Stimulated activated CD8-positive, alpha-beta memory T cell treated with anti-CD3 and anti-CD28 coated beads, Interleukin-15, amount 100 ng/mL, for 48 hours (primary cell): ENCODE measurements at regions not wholly inside any gene's neighbourhood (a gene's known extent, or its start where the extent isn't known, plus 50 kb on each side); places are given as distances from the start of the nearest gene placed in this dataset.
"Not testable (repeated sequence)": the region's sequence is repeated elsewhere in the genome, so short reads cannot be mapped to it uniquely, and the experiment has no call there.

Experiments
- DNase-seq, 2 donors: peaks; one replicate each; pipeline ENCODE4 v3.0.0-alpha.2; 2020; ENCODE audit warnings: low read depth in 2 of 2

DNA sequence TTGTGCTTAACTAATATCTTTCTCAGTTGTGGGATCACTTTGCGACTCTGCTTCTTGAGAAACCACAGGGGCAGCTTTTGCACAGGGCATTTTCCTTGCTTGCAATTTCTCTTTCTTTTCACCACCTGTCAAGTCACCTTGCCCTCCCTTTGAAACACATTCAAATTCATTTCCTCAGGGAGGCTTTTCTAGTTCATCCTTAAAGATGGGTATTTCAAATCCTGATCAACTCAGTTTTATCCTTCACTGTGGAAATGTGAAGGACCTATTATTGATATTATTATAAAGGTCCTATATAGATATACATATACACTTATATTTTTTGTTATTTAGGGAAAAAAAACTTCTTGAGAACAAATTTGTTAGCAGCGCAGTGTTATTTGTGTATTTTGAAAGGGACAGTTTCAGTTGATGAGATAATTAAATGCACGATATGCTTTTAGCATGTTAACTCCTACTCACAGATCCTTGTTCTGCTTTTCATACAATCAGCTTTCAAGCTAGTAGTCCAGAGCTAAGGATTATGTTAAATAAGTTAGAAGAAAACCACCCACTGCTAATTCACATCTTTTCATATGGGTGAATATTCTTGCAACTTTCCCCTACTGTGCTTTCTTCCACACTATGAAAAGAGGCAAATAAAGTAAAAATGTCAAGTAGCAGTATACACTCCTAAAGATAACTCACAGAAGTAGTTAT lies 501.4 kb upstream of the RGS6 start:
- no peak for DNase-seq

DNA sequence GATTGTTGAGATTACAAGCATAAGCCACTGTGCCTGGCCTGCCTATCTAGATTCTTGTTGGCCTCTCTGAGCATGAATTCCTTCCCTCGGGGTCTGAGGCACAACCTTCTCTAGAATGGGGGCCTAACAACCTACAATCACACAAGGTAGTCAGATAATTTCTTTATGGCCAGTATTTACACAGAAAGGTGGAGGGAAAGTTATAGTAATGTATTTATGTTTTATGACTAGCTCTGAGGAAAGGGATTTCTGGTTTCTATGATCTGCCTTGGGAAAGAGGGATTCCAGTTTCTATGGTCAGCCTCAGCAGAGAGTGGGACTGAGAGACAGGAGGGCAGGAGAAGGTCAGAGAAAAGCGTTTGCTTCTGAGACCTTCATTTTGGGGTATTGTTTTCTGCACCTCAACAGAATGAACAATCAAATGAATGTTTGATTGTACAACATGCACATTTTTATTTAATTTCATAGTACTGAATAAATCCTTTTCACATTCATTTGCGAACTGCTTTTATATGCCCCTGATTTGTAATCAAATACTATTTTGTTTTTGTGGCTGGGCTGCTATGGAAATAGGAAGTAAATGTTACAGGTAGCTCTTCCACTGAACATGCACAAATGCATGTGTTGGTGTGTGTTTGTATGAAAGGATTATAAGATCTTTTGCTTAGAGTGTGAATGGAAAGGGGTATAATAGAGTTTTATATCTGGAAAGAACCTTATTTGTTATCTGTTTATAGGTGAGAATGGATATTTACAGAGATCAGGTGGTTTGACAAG lies 499.7 kb upstream of the RGS6 start:
- DNase-seq: no peak

DNA sequence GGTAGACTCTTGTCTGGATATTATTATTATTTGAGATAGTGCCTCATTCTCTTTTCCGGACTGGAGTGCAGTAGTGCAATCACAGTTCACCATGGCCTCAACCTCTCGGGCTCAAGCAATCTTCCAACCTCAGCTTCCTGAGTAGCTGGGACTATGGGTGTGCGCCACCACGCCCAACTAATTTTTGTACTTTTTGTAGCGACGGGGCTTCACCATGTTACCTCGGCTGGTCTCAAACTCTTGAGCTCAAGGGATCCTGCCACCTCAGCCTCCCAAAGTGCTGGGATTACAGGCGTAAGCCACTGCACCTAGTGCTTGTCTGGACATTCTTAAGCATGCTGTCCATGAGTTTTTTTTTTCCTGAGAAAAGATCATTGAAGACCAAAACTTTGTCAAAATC lies 498.9 kb upstream of the RGS6 start:
- no peak for DNase-seq

DNA sequence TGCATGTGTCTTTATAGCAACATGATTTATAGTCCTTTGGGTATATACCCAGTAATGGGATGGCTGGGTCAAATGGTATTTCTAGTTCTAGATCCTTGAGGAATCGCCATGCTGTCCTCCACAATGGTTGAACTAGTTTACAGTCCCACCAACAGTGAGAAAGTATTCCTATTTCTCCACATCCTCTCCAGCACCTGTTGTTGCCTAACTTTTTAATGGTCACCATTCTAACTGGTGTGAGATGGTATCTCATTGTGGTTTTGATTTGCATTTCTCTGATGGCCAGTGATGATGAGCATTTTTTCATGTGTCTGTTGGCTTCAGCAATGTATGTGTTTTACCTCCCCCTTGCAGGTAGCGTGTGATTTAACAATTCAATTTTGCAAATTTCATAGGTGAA lies 496.6 kb upstream of the RGS6 start:
- DNase-seq: not testable (repeated sequence)

DNA sequence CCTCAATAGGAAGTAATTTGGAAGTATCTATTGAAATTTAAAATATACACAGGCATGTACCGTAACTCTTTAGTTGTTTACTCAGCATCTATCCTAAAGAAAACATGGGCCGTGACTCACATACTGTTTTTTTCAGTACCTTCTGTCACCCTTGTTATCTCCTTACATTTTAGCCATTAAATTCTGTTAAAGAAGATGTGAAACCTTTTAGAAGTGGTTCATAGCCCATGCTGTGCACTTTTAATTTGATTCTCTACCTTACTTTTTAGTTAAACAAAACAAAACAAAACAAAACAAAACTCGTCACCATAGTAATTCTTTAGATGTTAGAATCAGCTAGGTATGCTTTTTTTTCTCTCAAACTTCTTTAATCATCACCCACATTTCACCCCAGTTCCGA lies 494.4 kb upstream of the RGS6 start:
- no peak for DNase-seq

DNA sequence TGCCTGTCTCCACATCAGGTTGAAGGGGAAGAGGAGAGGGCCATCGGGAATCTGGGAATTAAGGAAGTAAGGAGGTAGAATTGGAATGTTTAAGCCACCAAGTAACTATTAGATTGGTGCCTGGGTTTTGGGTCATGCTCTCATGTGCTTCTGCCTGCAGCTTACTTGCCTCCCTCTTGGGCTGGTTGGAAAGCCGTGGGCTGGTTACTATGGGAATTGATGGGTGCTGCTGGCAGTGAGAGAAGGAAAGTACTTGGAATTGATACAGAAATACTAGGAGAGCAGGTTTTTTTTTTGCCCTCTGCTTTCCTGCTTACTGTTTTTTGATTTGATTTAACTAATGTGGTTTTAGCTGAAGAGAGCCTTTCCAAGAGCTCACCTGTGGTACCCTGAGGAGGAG lies 493.5 kb upstream of the RGS6 start:
- no peak for DNase-seq

DNA sequence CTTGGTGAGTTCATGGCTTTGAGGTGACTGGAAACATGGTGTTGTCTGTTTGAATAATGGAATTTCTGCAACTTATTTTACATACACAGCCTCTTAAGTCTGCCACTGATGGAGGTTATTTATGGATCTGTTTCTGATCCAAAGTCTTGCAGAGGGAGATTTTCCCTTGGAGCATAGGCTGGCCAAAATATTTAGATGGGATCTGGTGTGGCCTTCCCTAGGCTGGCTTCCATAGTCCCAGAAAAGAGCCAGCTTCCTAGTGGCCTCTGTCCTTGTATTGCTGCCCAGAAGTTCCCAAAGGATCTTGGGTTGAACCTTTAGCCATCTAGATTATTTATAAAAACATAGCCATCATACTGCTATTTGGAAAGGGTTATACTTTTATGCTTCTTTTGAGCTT lies 491.1 kb upstream of the RGS6 start:
- no peak for DNase-seq

DNA sequence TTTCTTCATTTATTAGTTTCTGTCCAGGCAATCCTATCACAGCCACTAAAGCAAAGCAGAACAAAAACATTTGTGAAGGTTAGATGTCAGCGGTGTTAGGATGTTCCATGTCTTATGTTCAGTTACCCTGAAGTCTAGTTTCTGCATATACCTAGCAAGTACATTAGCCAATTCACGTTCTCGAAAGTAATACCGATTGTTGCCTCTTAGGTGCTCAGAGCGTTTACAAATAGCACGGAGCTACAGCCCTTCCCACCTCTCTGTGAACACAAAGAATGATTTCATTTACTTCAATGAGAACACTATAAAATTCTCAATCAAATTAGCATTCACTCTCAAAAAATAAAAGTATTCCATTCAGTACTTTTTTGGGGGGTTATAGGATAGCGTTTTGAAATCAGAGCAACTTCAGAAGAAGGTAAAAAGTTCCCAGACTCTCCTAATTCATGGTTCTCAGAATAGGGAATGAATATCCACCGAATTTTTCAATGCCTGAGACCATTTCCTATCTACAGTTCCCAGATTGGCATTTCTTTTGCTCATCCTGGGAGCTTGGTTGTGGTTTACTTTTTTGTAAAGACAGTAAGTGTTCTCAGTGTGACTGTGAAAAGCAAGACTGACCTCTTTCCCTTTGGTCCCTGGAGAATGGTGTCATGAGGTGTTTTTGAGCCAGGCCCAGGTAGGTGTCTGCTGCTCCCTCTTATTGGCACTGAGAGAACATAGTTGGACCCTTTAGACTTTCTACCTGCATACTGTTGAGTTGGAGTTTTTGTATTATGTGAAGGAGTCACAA lies 488.0 kb upstream of the RGS6 start:
- DNase-seq: no peak

DNA sequence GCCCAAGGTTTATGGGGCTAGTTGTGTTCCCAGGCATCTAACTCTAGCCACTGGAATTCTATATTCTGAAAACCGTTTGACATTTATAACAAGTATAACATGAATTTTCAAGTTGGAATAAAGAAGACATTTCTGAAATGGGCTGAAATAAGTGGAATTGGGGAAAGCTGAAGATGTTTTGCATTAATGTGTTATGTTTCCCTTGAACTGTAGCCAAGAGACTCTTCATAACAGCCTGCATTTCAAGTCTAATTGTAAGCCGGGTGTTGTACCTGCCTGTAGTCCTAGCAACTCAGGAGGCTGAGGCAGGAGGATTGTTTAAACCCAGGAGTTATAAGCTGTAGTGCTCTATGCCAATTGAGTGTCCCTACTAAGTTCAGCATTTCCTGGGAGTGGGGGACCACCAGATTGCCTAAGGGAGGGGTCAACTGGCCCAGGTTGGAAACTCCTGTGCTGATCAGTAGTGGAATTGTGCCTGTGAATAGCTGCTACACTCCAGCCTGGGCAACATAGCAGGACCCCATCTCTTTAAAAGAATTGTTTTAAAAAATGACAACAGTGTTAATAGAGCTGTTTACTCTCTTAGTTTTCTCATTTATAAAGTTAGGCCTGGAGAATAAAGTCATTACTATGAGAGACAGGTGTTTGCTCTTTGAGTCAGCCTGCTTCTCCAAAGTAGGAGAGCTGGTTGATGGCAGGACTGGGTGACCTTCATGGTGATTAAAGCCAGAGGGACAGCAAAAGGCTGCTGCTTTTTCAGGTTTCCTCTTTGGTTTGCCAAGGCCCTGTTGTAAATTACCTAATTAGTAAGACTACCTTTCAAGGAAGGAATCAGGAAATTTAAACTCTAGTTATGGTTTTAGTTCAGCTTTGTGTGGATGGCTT lies 483.6 kb upstream of the RGS6 start:
- no peak for DNase-seq

DNA sequence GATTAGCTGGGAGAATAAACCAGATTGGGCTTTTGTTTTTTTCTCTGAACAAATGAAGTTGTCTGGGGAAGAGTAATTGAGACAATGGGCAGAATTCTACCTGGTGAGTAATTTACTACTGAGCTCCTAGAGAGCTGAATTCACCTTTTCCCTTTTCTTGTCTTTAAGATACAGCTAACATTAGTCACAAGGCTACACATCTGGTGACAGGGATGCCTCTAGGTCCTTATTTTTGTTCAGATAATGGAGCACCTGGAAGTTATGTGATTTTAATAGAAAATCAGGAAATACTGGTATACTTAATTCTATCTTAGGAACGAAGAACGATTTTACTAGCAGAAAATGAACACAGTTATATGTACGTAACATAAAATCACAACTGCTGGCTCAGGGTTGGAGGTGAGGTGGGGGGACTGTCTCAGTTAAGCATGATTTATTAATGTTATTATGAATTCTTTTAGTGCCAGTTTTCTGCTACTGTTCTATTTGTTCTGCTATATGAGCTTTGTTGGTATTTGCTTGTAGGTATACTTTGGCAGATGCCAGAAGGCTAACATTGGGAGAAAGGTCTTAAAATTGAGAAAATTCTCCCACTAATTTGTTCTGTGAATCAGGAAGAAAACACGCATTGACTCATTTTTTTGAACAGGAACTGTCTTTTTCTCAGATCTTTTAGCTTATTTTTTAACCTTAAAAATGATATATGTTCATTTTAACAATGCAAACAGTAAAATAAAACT lies 482.7 kb upstream of the RGS6 start:
- DNase-seq: no peak

DNA sequence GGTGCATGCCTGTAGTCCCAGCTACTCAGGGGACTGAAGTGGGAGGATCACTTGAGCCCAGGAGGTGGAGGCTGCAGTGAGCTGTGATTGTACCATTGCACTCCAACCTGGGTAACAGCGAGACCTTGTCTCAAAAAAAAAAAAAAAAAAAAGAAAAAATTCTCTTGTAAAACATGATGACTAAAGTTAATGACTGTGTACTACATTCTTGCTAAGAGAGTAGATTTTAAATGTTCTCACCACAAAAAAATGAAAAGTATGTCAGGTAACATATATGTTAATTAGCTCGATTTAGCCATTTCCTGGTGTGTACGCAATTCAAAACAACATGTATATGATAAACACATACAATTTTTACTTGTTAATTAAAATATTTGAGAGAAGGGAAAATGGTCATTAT lies 480.7 kb upstream of the RGS6 start:
- DNase-seq: no peak

DNA sequence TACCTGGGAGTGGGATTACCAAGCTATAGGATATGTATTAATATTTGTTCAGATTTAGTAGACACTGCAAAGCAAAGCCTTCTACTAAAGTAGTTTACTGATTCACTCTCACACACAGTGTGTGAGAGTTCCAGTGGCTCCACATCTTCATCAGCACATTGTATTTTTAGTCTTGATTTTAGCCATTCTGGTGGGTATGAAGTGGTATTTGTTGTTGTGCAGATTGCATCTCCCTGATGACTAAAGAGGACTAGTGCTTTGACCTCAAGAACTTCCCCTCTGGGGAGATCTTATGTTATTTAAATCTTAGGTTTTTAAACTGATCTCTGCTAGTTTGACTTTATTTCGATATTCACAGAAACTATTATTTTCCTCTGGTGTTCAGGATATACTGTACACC lies 479.7 kb upstream of the RGS6 start:
- no peak for DNase-seq

DNA sequence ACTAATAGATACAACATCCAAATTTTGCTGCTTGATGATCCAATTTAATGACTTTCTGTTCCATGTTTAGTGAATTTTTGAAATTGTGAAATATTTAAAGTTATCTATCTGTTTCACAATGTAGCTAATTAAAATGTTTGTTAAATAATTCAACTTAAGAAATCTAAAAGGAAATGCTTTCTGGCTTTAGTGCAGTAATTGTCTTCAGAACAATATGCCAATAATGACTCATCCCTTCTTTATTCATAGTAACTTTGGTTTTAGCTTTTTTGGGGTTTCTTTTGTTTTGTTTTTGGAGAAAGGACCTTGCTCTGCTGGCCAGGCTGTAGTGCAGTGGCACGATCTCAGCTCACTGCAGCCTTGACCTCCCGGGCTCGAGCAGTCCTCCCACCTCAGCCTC lies 479.2 kb upstream of the RGS6 start:
- no peak for DNase-seq

DNA sequence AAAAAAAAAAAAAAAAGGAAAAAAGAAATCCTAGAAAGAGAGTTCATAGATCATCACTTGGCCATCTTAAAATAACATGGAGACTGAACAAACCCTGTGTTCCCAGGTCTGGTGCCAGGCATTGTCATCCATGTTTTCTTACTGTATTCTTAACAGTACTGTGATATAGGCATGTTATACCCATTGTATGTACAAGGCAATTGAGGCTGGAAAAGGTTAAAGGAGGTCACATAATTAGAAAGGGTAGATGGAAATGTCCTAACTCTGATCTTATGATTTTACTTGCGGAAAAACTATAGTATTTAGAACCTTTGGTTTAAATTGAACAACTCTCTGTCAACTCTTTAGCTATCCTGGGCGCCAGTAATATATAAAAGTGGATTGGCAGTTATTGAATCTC lies 478.2 kb upstream of the RGS6 start:
- no peak for DNase-seq

DNA sequence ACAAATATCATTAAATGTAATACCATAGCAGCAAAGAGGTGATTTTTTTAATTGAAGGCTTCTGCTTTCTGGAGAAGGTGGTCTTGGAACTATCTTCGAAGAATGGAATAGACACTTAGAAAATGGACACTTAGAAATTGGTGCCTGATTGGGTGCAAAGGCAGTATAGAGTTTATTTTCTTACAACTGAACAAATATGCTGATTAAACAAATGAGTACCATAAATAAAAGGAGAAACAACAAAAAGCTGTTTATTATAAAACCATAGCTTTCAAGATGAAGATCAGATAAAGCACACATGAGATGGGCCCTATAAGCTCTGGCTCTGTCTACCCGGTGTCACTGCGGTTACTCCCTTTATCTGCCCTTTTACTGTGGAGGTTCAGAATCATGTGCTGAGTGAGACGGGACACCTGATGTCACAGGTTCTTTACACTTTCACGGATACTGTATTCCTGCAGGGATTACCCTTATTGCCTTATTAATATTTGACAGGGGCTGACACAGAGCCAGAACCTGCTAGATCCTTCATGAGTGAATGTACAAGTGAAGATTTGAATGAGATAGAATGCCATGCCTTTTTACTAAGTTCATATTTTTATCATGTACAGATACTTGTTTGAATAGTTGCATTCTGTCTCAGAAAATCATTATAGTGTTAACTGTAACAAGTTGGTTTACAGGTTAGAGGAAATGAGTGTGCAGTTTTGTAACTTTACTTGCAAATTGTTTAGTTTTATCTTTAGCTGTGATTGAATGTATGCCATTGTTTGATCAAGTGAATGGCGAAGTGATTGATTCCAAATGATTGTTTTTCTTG lies 477.5 kb upstream of the RGS6 start:
- DNase-seq: no peak

DNA sequence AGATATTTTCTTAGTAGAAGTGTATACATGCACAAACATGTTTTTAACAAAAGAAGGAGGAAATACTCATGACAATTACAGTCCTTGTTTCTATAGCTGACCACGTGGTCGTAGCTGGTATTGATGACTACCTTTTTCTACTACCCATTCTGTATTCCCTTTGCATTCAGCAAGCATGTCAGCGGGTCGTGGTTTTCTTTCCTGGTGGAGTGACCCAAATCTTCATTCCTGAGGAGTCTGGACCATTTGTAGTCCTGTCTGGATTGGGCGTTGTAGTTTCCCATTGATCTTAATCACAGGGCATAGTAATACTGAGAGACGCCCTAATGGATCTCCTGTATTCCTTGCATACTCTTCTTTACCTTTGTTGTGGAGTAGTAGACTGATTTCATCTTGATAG lies 472.1 kb upstream of the RGS6 start:
- DNase-seq: no peak

DNA sequence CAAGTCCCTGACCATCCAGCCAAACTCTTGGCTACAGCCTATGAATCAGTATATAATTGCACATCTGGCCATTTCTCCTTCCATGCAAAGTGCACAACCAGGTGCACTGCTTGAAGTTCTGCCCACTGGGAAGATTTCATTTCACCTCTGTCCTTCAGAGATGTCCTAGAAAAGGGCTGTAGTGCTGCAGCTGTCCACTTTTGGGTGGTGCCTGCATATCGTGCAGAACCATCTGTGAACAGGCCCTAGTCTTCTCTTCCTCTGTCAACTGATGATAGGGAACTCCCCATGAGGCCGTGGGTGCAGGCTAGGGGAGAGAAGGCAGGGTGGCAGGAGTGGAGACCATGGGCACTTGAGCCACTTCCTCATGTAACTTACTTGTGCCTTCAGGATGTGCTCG lies 470.6 kb upstream of the RGS6 start:
- DNase-seq: not testable (repeated sequence)

DNA sequence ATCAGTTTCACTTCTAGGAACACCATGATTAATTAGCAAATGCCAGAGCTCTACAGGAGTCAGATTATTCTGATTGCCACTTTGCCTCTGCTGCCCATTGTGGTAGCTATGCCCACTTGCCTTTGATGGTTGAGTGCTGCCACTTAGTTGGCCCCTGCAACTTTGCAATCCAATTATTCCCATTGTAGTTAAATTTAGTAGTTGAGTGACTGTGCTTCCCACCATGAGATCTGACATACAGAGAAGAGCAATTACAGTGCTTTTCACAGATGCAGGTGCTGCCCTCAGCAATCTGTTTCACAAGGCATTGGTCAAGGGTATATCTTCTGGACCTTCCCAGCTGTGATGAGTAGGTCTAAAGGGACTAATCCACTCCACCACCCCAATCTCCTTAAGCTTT lies 468.4 kb upstream of the RGS6 start:
- no peak for DNase-seq

DNA sequence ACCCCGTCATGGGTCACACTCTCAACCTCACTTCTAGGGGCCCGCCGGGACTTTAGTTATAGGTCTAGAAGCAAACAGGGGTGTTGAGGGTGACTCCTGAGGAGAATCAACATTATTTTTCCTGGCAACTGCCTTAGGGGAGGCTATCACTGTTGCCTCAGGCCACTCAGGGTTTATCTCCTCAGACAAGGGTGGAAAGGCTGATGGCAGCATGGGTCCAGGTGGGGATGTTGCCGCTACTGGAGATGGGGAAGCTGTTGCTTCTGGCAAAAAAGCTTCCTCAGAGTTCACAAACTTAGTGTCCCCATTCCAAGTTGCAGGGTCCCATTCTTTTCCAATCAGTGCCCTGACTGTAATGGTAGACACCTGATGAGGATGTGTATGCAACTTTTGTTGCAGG lies 467.4 kb upstream of the RGS6 start:
- DNase-seq: no peak

DNA sequence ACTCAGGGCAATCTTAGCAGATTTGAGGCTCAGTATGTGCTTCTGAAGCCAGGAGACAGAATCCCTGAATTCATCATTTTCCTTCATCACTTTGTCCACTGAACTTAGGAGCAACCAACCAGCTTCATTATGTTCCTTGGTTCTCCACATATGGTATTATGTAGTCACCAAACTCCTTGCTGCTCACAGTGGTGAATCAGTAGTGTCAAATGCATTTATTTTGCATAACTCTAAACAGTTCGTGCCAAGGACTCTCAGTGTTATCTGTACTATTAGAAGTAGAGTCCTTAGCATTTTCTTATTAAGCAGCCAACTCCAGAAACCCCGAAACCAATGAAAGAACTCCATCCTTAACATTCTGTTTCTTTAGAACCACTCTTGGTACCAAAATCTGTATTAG lies 466.9 kb upstream of the RGS6 start:
- DNase-seq: no peak
